Thyroid gland (tissue), 4 donors: ENCODE measurements at regions not wholly inside any gene's neighbourhood (a gene's known extent, or its start where the extent isn't known, plus 50 kb on each side); places are given as distances from the start of the nearest gene placed in this dataset.

Experiments used
- DNase-seq, 2 donors: peaks; one replicate each; pipeline ENCODE4 v3.0.0-alpha.2; 2019
- H3K27ac ChIP-seq, 3 donors: fragments of 200-600 bp; sonication (generic); 1 replicate in 2 of 3; 2 replicates in 1 of 3; pipeline ENCODE4 v1.5.1; 2016 to 2019; ENCODE audit warnings: mild to moderate bottlenecking in 1 of 3, moderate library complexity in 1 of 3
- H3K27me3 ChIP-seq: fragments of 200-600 bp; sonication (generic); one replicate; pipeline ENCODE4 v1.5.1; 2019
- H3K36me3 ChIP-seq, 2 donors: fragments of 200-600 bp; sonication (generic); one replicate each; pipeline ENCODE4 v1.5.1; 2016 to 2019
- H3K4me1 ChIP-seq, 2 donors: fragments of 200-600 bp; sonication (generic); one replicate each; pipeline ENCODE4 v1.5.1; 2017 to 2019
- H3K4me3 ChIP-seq, 3 donors: fragments of 200-600 bp; sonication (generic); replicated peaks in 1 of 3; 1 replicate in 2 of 3; 2 replicates in 1 of 3; pipeline ENCODE4 v1.5.1; 2016; ENCODE audit warnings: mild to moderate bottlenecking in 1 of 3
- H3K9me3 ChIP-seq: fragments of 200-600 bp; sonication (generic); one replicate; pipeline ENCODE4 v1.5.1; 2017
- POLR2A ChIP-seq, 2 donors: fragments of 450-650 bp; IDR thresholded peaks; one replicate each; pipeline ENCODE4 v1.6.1; 2017; ENCODE audit warnings: antibody characterized with exemption in 2 of 2, mild to moderate bottlenecking in 2 of 2, moderate library complexity in 1 of 2
- WGBS, 2 donors: methylation state at CpG; one replicate each; pipeline ENCODE4 v1.1.5; 2017; 5-methylcytosine and 5-hydroxymethylcytosine counted together
- intact Hi-C: fragments of 100-400 bp; cut with DNase I; formaldehyde crosslinking; loops from one replicate; pipeline ENCODE4 v1.15.1; 2023
- TF ChIP-seq, protein P1 (sequence below), 6 experiments: fragments of 200-600 bp in 3 of 6; fragments of 450-650 bp in 3 of 6; sonication (generic) in 3 of 6; IDR thresholded peaks; one replicate each; pipeline ENCODE4 v1.5.1; 2016 to 2019; ENCODE audit warnings: antibody characterized with exemption in 6 of 6, mild to moderate bottlenecking in 2 of 6, inconsistent platforms in 1 of 6, moderate library complexity in 1 of 6

DNA sequence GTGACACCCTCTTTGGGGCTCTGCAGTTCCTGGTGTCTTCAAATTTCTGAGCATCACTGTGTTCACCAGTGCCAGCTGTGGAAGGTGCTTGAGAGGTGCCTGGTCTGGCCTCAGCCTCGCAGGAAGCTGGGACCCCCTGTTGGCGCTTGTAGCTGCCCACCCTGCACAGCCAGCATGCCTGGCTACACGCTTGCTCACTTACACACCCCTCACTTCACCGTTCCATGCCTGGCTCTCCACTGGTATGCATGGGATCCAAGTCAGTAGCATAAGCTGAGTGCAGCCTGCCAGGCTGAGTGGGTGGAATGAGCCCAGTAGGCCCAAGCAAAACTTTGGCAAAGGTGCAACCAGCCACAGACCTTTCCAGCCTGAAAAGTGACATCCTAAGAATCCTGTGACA is 801.4 kb upstream of the PTPRD start:
- H3K4me1 ChIP-seq = peaks cover 0 to 3% of the 10 kb centered on the region in 2 donors
- H3K36me3 ChIP-seq = no peaks in the 10 kb centered on the region
- TF ChIP-seq POLR2A (IDR thresholded peaks at IDR 0.05) = no peak
- TF ChIP-seq, protein P1, sequence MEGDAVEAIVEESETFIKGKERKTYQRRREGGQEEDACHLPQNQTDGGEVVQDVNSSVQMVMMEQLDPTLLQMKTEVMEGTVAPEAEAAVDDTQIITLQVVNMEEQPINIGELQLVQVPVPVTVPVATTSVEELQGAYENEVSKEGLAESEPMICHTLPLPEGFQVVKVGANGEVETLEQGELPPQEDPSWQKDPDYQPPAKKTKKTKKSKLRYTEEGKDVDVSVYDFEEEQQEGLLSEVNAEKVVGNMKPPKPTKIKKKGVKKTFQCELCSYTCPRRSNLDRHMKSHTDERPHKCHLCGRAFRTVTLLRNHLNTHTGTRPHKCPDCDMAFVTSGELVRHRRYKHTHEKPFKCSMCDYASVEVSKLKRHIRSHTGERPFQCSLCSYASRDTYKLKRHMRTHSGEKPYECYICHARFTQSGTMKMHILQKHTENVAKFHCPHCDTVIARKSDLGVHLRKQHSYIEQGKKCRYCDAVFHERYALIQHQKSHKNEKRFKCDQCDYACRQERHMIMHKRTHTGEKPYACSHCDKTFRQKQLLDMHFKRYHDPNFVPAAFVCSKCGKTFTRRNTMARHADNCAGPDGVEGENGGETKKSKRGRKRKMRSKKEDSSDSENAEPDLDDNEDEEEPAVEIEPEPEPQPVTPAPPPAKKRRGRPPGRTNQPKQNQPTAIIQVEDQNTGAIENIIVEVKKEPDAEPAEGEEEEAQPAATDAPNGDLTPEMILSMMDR (IDR thresholded peaks at IDR 0.05) = no peak
- no peak overlapping the region for H3K27ac ChIP-seq
- intact Hi-C loops = no loop called here
- H3K27me3 ChIP-seq = no peaks in the 10 kb centered on the region
- no peaks in the 10 kb centered on the region for H3K9me3 ChIP-seq
- 66 to 94% methylated on average over 3 to 4 of the region's 4 CpGs for WGBS, 2 donors
- no peak for DNase-seq
- H3K4me3 ChIP-seq = no peak overlapping the region

GRCh38 chr9:11417782-11418181 is 805.0 kb upstream of the PTPRD start:
- Histone ChIP-seq H3K4me3 (no peak overlapping the region), H3K27ac (peak overlapping the region in 2 of 3 donors; percentile 34 to 43), H3K27me3 (no peaks in the 10 kb centered on the region), H3K4me1 (peaks cover 0 to 3% of the 10 kb centered on the region in 2 donors), H3K36me3 (no peaks in the 10 kb centered on the region), H3K9me3 (no peaks in the 10 kb centered on the region)
- TF ChIP-seq POLR2A (IDR thresholded peaks at IDR 0.05) = no peak
- TF ChIP-seq, protein P1 (IDR thresholded peaks at IDR 0.05) = no peak
- DNase-seq = peak; percentile 13 to 25
- WGBS, 2 donors = 10 to 33% methylated on average over 2 of the region's 2 CpGs
- intact Hi-C loops = no loop called here

DNA sequence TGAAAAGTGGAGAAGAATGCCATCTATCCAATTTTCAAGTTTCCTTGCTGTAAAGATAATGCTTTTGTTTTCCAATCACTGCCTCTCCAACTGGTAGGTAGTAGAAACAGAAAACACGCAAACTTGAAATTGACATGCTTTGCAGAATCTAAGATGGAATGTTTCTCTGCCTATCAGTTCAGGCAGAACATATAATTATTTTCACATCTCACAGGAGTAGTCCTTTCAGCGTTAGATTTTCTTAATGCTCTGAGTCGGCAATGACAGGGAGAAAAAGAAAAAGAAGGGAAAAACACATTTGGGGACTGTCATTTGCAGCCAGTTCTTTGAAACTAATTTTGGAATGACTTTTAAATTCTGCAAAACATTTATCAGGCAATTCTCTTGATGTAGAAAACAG is 818.7 kb upstream of the PTPRD start:
- no peak for DNase-seq
- intact Hi-C loops = no loop called here
- H3K27ac ChIP-seq = no peak overlapping the region
- H3K9me3 ChIP-seq = no peaks in the 10 kb centered on the region
- no peaks in the 10 kb centered on the region for H3K36me3 ChIP-seq
- TF ChIP-seq POLR2A (IDR thresholded peaks at IDR 0.05) = no peak
- TF ChIP-seq, protein P1 (IDR thresholded peaks at IDR 0.05) = no peak
- H3K4me1 ChIP-seq = no peaks in the 10 kb centered on the region
- no peaks in the 10 kb centered on the region for H3K27me3 ChIP-seq
- H3K4me3 ChIP-seq = no peak overlapping the region
- WGBS, 2 donors = 77 to 82% methylated on average over 3 of the region's 3 CpGs

GRCh38 chr9:11432361-11432760 is 819.6 kb upstream of the PTPRD start:
- DNase-seq = no peak
- Histone ChIP-seq H3K27ac (no peak overlapping the region), H3K4me3 (no peak overlapping the region), H3K4me1 (no peaks in the 10 kb centered on the region), H3K27me3 (no peaks in the 10 kb centered on the region), H3K36me3 (no peaks in the 10 kb centered on the region), H3K9me3 (no peaks in the 10 kb centered on the region)
- intact Hi-C loops = no loop called here
- 95% methylated on average over 1 of the region's 1 CpG for WGBS, 2 donors
- no peak for TF ChIP-seq POLR2A (IDR thresholded peaks at IDR 0.05)
- TF ChIP-seq, protein P1 (IDR thresholded peaks at IDR 0.05) = no peak

DNA sequence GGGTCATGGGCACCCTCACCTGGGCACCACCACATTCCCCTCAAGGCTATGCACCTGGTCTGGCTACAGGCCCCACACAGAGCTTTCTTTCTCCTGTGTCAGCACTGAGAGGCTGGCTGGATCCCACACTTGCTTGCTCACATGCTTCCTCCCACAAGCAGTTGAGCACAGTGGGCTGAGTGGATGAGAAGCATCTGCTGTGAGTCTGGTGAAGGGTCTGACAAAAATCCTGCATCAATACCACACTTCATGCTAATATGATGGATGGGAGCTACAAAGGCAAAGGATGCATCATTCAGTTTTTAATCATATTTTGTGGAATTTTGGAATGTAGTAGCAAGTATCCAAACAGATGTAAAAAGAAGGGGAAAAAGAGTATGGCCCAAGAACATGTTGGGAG is 830.8 kb upstream of the PTPRD start:
- no peak for DNase-seq
- intact Hi-C loops = no loop called here
- H3K27me3 ChIP-seq = no peaks in the 10 kb centered on the region
- no peak overlapping the region for H3K27ac ChIP-seq
- no peak overlapping the region for H3K4me3 ChIP-seq
- TF ChIP-seq, protein P1 (IDR thresholded peaks at IDR 0.05) = no peak
- TF ChIP-seq POLR2A (IDR thresholded peaks at IDR 0.05) = no peak
- no peaks in the 10 kb centered on the region for H3K9me3 ChIP-seq
- H3K36me3 ChIP-seq = no peaks in the 10 kb centered on the region
- no peaks in the 10 kb centered on the region for H3K4me1 ChIP-seq
